ENCODE measurements at regions not wholly inside any gene's neighbourhood (a gene's known extent, or its start where the extent isn't known, plus 50 kb on each side); places are given as distances from the start of the nearest gene placed in this dataset.

DNA sequence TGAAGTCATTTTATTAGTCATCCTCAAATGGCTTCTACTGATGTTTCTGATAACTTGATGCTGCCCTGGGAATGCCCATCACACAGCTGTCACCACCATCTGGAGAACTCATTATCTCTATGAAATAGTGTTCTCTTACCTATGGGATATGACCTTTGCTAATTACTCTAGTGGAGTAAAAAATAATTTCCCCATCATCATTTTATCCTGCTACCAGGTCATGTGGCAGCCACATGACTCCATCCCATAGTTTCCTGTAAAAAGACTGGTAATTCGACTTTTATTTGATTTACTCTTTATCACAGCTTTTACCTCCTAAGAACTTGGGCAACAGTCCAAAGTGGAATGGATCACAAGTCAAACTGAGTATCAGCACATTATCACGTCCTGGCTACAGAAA lies 76.1 kb upstream of the USP25 start:
- no peak overlapping the region for H3K27ac ChIP-seq
- TF ChIP-seq, protein P1, sequence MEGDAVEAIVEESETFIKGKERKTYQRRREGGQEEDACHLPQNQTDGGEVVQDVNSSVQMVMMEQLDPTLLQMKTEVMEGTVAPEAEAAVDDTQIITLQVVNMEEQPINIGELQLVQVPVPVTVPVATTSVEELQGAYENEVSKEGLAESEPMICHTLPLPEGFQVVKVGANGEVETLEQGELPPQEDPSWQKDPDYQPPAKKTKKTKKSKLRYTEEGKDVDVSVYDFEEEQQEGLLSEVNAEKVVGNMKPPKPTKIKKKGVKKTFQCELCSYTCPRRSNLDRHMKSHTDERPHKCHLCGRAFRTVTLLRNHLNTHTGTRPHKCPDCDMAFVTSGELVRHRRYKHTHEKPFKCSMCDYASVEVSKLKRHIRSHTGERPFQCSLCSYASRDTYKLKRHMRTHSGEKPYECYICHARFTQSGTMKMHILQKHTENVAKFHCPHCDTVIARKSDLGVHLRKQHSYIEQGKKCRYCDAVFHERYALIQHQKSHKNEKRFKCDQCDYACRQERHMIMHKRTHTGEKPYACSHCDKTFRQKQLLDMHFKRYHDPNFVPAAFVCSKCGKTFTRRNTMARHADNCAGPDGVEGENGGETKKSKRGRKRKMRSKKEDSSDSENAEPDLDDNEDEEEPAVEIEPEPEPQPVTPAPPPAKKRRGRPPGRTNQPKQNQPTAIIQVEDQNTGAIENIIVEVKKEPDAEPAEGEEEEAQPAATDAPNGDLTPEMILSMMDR (conservative IDR thresholded peaks at IDR 0.05), result no peak

DNA sequence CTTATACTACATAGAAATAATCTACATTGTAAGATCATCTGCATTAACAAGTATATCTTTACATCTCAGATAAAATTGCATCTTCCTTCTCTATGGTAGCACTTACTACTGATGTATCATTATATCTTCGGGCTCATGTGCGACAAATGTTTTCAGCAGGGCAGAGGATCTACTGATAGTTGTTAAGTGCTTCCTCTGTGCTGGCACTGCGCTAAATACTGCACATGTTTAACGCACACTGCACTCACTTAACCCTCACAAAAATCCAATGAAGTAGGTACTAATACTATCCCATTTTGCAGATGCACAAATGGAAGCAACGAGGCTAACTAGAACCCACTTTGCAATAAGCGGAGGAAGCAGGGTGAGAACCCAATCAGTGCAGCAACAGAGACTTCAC lies 75.6 kb upstream of the USP25 start:
- no peak overlapping the region for H3K27ac ChIP-seq
- TF ChIP-seq, protein P1 (conservative IDR thresholded peaks at IDR 0.05), result no peak

DNA sequence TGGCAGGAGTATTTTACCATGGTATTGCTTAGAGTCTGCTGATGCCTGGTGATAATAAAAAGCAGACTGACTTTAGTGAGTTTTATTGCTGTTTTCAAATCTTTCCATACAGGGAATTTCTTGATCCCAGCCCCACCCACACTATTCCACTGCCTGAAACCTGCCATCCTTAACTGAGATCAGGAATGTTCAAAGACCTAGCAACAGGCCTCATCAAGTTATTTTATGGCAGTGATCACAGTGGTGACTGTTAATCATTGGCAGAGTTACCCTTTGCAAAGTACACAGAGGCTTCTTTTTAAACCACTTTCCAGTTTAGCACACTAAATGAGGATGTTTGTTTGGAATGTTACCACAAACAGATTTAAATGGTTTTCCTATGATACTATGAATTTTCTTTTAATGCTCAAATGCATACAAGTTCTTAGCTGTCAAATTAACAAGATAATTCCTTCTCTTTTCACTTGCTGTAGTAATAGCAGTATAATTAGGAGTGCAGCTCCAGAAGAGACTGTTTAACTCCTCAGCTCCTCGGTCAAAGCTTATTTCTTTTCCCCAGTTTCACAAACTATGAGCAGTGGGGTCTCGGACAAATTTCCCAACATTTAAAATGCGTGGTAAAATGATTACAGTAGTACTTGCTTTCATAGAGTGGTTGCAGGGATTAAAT lies 69.9 kb upstream of the USP25 start:
- peak overlapping the region; percentile 97 for H3K27ac ChIP-seq
- TF ChIP-seq, protein P1 (conservative IDR thresholded peaks at IDR 0.05), result no peak

DNA sequence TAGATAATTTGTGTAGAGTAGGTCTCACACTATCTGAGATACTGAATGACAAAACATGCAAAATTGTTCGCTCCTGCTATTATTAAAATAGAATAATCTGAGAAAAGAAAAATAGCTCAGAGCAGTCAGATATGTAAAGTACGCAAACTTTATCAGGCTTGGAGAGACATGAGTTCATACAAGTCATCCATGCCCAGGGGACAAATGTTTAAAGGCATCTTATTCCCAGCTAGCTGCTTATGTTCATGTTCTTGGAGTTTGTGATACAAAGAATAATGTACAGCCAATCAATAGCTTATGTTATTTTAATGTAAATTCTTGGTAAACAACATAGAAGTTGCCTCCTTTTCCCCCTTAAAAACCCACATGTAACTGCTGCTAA lies 69.4 kb upstream of the USP25 start:
- peak overlapping the region; percentile 97 for H3K27ac ChIP-seq
- TF ChIP-seq, protein P1 (conservative IDR thresholded peaks at IDR 0.05), result no peak

DNA sequence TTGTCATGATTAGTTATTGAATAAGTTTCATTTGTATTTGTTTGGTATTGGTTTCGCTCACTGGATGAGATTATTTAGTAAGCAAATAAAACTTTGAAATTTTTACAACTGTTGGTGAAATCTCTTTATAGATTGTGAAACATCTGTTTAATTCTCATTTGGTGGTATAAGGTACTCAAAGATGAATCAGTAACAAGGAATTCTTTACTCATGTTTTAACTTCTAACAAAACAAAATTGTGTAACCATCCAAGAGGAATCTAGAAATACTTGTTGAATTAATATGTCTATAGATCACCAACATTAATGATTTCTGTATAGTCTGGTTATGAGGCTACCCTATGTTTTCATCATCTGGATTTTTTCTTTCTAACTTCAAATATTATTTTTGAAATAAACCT lies 62.8 kb upstream of the USP25 start:
- TF ChIP-seq, protein P1 (conservative IDR thresholded peaks at IDR 0.05), result no peak

DNA sequence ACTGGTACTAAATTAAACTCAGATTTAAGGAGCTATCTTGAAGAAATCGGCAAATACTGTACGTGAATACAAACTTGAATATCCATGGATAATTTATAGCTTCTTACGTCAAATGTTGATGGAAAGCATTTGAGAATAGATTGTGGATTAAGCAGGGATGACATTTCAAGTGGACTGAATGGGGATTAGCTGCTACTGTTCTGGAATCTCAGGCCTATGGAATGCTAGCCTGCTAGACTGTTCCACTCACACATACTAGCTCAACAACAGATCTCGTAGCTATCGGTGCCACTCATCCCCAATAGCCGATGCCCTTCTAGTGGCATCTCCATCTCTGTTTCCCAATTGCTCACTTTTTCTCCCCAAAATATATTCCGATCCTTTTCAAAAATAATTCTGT lies 62.0 kb upstream of the USP25 start:
- TF ChIP-seq, protein P1 (conservative IDR thresholded peaks at IDR 0.05), result no peak
- H3K27ac ChIP-seq, result no peak overlapping the region

More for the DNA sequence above, 62.8 kb upstream of the USP25 start:
- H3K27ac ChIP-seq, result no peak overlapping the region

DNA sequence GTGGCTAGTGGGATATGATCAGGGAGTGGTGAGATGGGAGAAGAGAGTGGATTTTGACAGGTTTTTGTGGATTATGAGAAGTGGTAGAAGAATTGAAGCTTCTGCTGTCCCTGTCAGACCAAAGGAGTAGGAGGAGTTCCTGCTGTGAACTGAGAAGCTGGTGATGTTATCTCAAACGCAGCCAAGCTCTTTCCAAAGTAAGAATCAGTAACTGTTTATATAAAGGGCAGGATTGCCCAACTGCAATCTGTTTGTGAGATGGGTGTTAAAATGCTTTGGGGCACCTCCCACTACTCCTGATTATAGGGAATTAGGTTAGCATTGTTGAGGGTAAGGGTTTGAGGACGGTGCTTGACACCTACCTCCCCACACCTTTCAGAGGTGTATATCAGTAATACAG lies 60.5 kb upstream of the USP25 start:
- H3K27ac ChIP-seq, result no peak overlapping the region
- TF ChIP-seq, protein P1 (conservative IDR thresholded peaks at IDR 0.05), result no peak

Data from VCaP (cell line).